HepG2 (cell line): ENCODE measurements at regions not wholly inside any gene's neighbourhood (a gene's known extent, or its start where the extent isn't known, plus 50 kb on each side); places are given as distances from the start of the nearest gene placed in this dataset.

Source experiments
- CTCF ChIP-seq: sonication (generic); formaldehyde crosslinking; IDR thresholded peaks from 2 replicates; pipeline ENCODE4 v1.5.0; 2020; ENCODE audit warnings: mild to moderate bottlenecking, missing genetic modification reagents, moderate library complexity
- EZH2 ChIP-seq: conservative IDR thresholded peaks from 2 replicates; pipeline ENCODE4 v1.6.1; 2012; ENCODE audit warnings: mild to moderate bottlenecking, low read depth, low read length, moderate library complexity
- HOMEZ ChIP-seq: IDR thresholded peaks from 2 replicates; pipeline ENCODE4 v1.6.1; 2016; ENCODE audit warnings: low read depth
- KLF11 ChIP-seq: IDR thresholded peaks from 2 replicates; pipeline ENCODE4 v1.6.1; 2016; ENCODE audit warnings: missing compliant biosample characterization
- NFE2L1 ChIP-seq: sonication (generic); formaldehyde crosslinking; IDR thresholded peaks from 2 replicates; pipeline ENCODE4 v1.4.0; 2020; ENCODE audit warnings: missing genetic modification reagents, mild to moderate bottlenecking, borderline replicate concordance
- NFE2L2 ChIP-seq: fragments of 150-350 bp; IDR thresholded peaks from 2 replicates; pipeline ENCODE4 v1.6.1; 2014; ENCODE audit warnings: low read length
- NFRKB ChIP-seq: fragments of 450-650 bp; IDR thresholded peaks from 2 replicates; pipeline ENCODE4 v1.6.1; 2017
- TAF1 ChIP-seq: sonication (generic); formaldehyde crosslinking; IDR thresholded peaks from 2 replicates; pipeline ENCODE4 v1.4.0; 2020; ENCODE audit warnings: missing genetic modification reagents
- TCF12 ChIP-seq, 2 experiments: fragments of 450-650 bp in 1 of 2; sonication (generic) in 1 of 2; formaldehyde crosslinking in 1 of 2; IDR thresholded peaks; 2 replicates each; pipeline versions ENCODE4 v1.6.1 to v1.8.0; 2017 to 2022; ENCODE audit warnings: antibody characterized with exemption in 1 of 2, mild to moderate bottlenecking in 1 of 2, missing genetic modification reagents in 1 of 2, moderate library complexity in 1 of 2
- ZNF460 ChIP-seq: sonication (generic); formaldehyde crosslinking; IDR thresholded peaks from 2 replicates; pipeline ENCODE4 v1.5.1; 2020; ENCODE audit warnings: missing genetic modification reagents, mild to moderate bottlenecking, borderline replicate concordance

- no peak for TF ChIP-seq NFE2L2
- TF ChIP-seq NFE2L1 (CRISPR knock-in tag), result no peak
- no peak for TF ChIP-seq KLF11 (CRISPR knock-in tag)
- no peak for TF ChIP-seq TAF1 (CRISPR knock-in tag)
- TF ChIP-seq CTCF (CRISPR knock-in tag), result no peak
- TF ChIP-seq HOMEZ (CRISPR knock-in tag), result no peak
- TF ChIP-seq TCF12 (IDR thresholded peaks at IDR 0.05), result no peak
- no peak for TF ChIP-seq TCF12 (CRISPR knock-in tag; IDR thresholded peaks at IDR 0.05)
- TF ChIP-seq NFRKB, result no peak
- no peak for TF ChIP-seq EZH2
- no peak for TF ChIP-seq ZNF460 (CRISPR knock-in tag)
Observed at GRCh38 chr2:138867341-138867740, 87.2 kb upstream of the NXPH2 start.
